H1 (cell line): ENCODE measurements at regions not wholly inside any gene's neighbourhood (a gene's known extent, or its start where the extent isn't known, plus 50 kb on each side); places are given as distances from the start of the nearest gene placed in this dataset.

ENCODE experiments used
- CTCF ChIA-PET: fragments of 300-600 bp; sonication (Branson Sonifier 250); formaldehyde crosslinking; loops from one replicate; lab custom pipeline; 2021; ENCODE audit not compliant: partially characterized antibody; lab: Charles Lee
- POLR2A ChIA-PET: fragments of 300-600 bp; sonication (Branson Sonifier 250); formaldehyde crosslinking; loops from one replicate; lab custom pipeline; 2021; ENCODE audit warnings: inconsistent platforms; ENCODE audit not compliant: partially characterized antibody; lab: Charles Lee
- DNase-seq, 2 experiments: peaks; one replicate each; pipeline versions ENCODE4 v3.0.0 to v3.0.0-alpha.2; 2010 to 2022; ENCODE audit warnings: low spot score in 2 of 2, low read depth in 1 of 2, mixed read lengths in 1 of 2
- FAIRE-seq: peaks from 2 replicates; lab custom pipeline; 2011; peaks lifted over from hg19 to GRCh38; lab: Jason Lieb, UNC
- H2AFZ ChIP-seq: 2 replicates; pipeline ENCODE4 v1.8.1; 2012; ENCODE audit warnings: low read length, inconsistent platforms
- H2AK5ac ChIP-seq: 2 replicates; pipeline ENCODE4 v1.6.1; 2013; ENCODE audit warnings: low read depth, low read length
- H2BK120ac ChIP-seq: replicated peaks from 2 replicates; pipeline ENCODE3; 2013; ENCODE audit warnings: low read depth, low read length, inconsistent platforms
- H2BK12ac ChIP-seq: 2 replicates; pipeline ENCODE4 v1.6.1; 2013; ENCODE audit warnings: low read depth, low read length
- H2BK15ac ChIP-seq: 2 replicates; pipeline ENCODE4 v1.6.1; 2013; ENCODE audit warnings: low read length
- H2BK20ac ChIP-seq: 2 replicates; pipeline ENCODE4 v1.6.1; 2013; ENCODE audit warnings: low read length
- H2BK5ac ChIP-seq: 2 replicates; pipeline ENCODE4 v1.6.1; 2013; ENCODE audit warnings: low read depth, low read length
- H3K14ac ChIP-seq: 2 replicates; pipeline ENCODE4 v1.6.1; 2013; ENCODE audit warnings: inconsistent platforms; ENCODE audit not compliant: insufficient read length
- H3K18ac ChIP-seq: 2 replicates; pipeline ENCODE4 v1.6.1; 2013; ENCODE audit warnings: low read length; ENCODE audit errors: extremely low read depth
- H3K23ac ChIP-seq: 2 replicates; pipeline ENCODE4 v1.6.1; 2013; ENCODE audit warnings: inconsistent platforms; ENCODE audit not compliant: insufficient read length
- H3K23me2 ChIP-seq: 2 replicates; pipeline ENCODE4 v1.6.1; 2013; ENCODE audit warnings: low read depth, low read length
- H3K27ac ChIP-seq: 2 replicates; pipeline ENCODE4 v1.6.1; 2011; ENCODE audit warnings: low read depth, low read length, inconsistent platforms
- H3K27me3 ChIP-seq, 4 experiments: replicated peaks in 1 of 4; 1 replicate in 1 of 4; 2 replicates in 3 of 4; pipeline versions ENCODE4 v1.6.1 to v1.8.1; 2011 to 2013; ENCODE audit warnings: low read length in 3 of 4, mild to moderate bottlenecking in 3 of 4, inconsistent platforms in 2 of 4, mixed read lengths in 2 of 4, moderate library complexity in 1 of 4; ENCODE audit not compliant: control insufficient read depth in 3 of 4, insufficient read depth in 3 of 4; ENCODE audit errors: extremely low read depth in 1 of 4
- H3K36me3 ChIP-seq, 4 experiments: 2 replicates each; pipeline versions ENCODE4 v1.6.1 to v1.8.1; 2011 to 2013; ENCODE audit warnings: mild to moderate bottlenecking in 4 of 4, low read length in 3 of 4, moderate library complexity in 2 of 4, control low read depth in 1 of 4, inconsistent platforms in 1 of 4; ENCODE audit not compliant: insufficient read depth in 4 of 4, control insufficient read depth in 2 of 4
- H3K4ac ChIP-seq: replicated peaks from 2 replicates; pipeline ENCODE3; 2013; ENCODE audit warnings: low read length, low read depth, mixed read lengths, inconsistent platforms; ENCODE audit not compliant: insufficient read length
- H3K4me1 ChIP-seq, 4 experiments: replicated peaks in 1 of 4; 1 replicate in 1 of 4; 2 replicates in 3 of 4; pipeline versions ENCODE4 v1.6.1 to v1.8.1; 2011 to 2013; ENCODE audit warnings: low read length in 3 of 4, inconsistent platforms in 2 of 4, mixed read lengths in 1 of 4; ENCODE audit not compliant: insufficient read depth in 4 of 4, control insufficient read depth in 3 of 4
- H3K4me2 ChIP-seq, 2 experiments: 2 replicates each; pipeline versions ENCODE4 v1.6.1 to v1.8.1; 2011 to 2013; ENCODE audit warnings: low read depth in 2 of 2, low read length in 2 of 2, control low read depth in 1 of 2, inconsistent platforms in 1 of 2, mild to moderate bottlenecking in 1 of 2; ENCODE audit not compliant: insufficient read depth in 1 of 2
- H3K4me3 ChIP-seq, 4 experiments: fragments of 200-600, 300-600 bp in 1 of 4; sonication (generic), shearing (Covaris generic), sonication (Bioruptor Twin) in 1 of 4; 2 replicates each; pipeline versions ENCODE4 v1.5.1 to v1.8.1; 2011 to 2016; ENCODE audit warnings: low read length in 4 of 4, low read depth in 3 of 4, control low read depth in 2 of 4, inconsistent platforms in 2 of 4, mild to moderate bottlenecking in 2 of 4, mixed read lengths in 1 of 4, moderate library complexity in 1 of 4; ENCODE audit not compliant: insufficient read depth in 2 of 4; ENCODE audit errors: extremely low read depth in 1 of 4
- H3K56ac ChIP-seq: replicated peaks from 2 replicates; pipeline ENCODE3; 2013; ENCODE audit warnings: low read depth, mild to moderate bottlenecking, mixed read lengths, low read length, inconsistent platforms; ENCODE audit not compliant: insufficient read length
- H3K79me1 ChIP-seq: 2 replicates; pipeline ENCODE4 v1.6.1; 2013; ENCODE audit warnings: low read depth, low read length, control low read depth
- H3K79me2 ChIP-seq, 2 experiments: 2 replicates each; pipeline versions ENCODE4 v1.6.1 to v1.8.1; 2012 to 2013; ENCODE audit warnings: low read length in 2 of 2, mild to moderate bottlenecking in 2 of 2, inconsistent platforms in 1 of 2; ENCODE audit not compliant: insufficient read depth in 2 of 2, control insufficient read depth in 1 of 2
- H3K9ac ChIP-seq, 4 experiments: replicated peaks in 1 of 4; 1 replicate in 1 of 4; 2 replicates in 3 of 4; pipeline versions ENCODE4 v1.6.1 to v1.8.1; 2011 to 2013; ENCODE audit warnings: low read depth in 3 of 4, low read length in 3 of 4, control low read depth in 2 of 4, mild to moderate bottlenecking in 2 of 4, moderate library complexity in 2 of 4, inconsistent platforms in 1 of 4; ENCODE audit errors: extremely low read depth in 1 of 4
- H3K9me3 ChIP-seq, 2 experiments: 2 replicates each; pipeline versions ENCODE4 v1.6.1 to v1.8.1; 2012 to 2013; ENCODE audit warnings: mild to moderate bottlenecking in 2 of 2, moderate library complexity in 2 of 2, control low read depth in 1 of 2, inconsistent platforms in 1 of 2, low read depth in 1 of 2, low read length in 1 of 2, mixed read lengths in 1 of 2; ENCODE audit not compliant: insufficient read depth in 2 of 2
- H4K20me1 ChIP-seq, 2 experiments: replicated peaks in 1 of 2; 2 replicates each; pipeline versions ENCODE3 to v1.8.1; 2011 to 2013; ENCODE audit warnings: inconsistent platforms in 2 of 2, low read length in 2 of 2, mild to moderate bottlenecking in 1 of 2; ENCODE audit not compliant: insufficient read depth in 2 of 2, control insufficient read depth in 1 of 2
- H4K5ac ChIP-seq: 2 replicates; pipeline ENCODE4 v1.6.1; 2013; ENCODE audit warnings: low read length, low read depth, mixed read lengths, inconsistent platforms; ENCODE audit not compliant: insufficient read length
- H4K8ac ChIP-seq: 2 replicates; pipeline ENCODE4 v1.8.0; 2013; ENCODE audit warnings: mild to moderate bottlenecking, moderate library complexity, low read length, inconsistent platforms; ENCODE audit not compliant: insufficient read depth; ENCODE audit errors: extremely low read depth
- H4K91ac ChIP-seq: replicated peaks from 2 replicates; pipeline ENCODE3; 2013; ENCODE audit warnings: low read length, mixed read lengths, inconsistent platforms; ENCODE audit not compliant: insufficient read length
- ASH2L ChIP-seq: fragments of 200-600, 300-600 bp; sonication (generic); IDR thresholded peaks from one replicate; pipeline ENCODE4 v1.7.1; 2017; ENCODE audit warnings: low read length
- ATF3 ChIP-seq: IDR thresholded peaks from 2 replicates; pipeline ENCODE4 v1.6.1; 2011; ENCODE audit warnings: low read depth, mild to moderate bottlenecking, low read length; ENCODE audit not compliant: insufficient read depth
- E2F6 ChIP-seq: IDR thresholded peaks from 2 replicates; pipeline ENCODE4 v1.6.1; 2012; ENCODE audit warnings: inconsistent platforms
- KDM1A ChIP-seq: fragments of 200-600, 300-600 bp; sonication (generic); IDR thresholded peaks from 2 replicates; pipeline ENCODE4 v1.7.1; 2016; ENCODE audit warnings: mild to moderate bottlenecking, low read length, borderline replicate concordance
- NRF1 ChIP-seq: IDR thresholded peaks from 2 replicates; pipeline ENCODE4 v1.6.1; 2011; ENCODE audit warnings: mild to moderate bottlenecking, low read depth, low read length, improper control_type of control experiment
- SP2 ChIP-seq: IDR thresholded peaks from 2 replicates; pipeline ENCODE4 v1.6.1; 2012; ENCODE audit warnings: mild to moderate bottlenecking, low read length, inconsistent platforms
- SP4 ChIP-seq: IDR thresholded peaks from 2 replicates; pipeline ENCODE4 v1.6.1; 2012; ENCODE audit warnings: low read length, inconsistent platforms
- WGBS, 2 experiments: shearing (Covaris generic) in 1 of 2; methylation state at CpG; one replicate each; pipeline versions ENCODE4 v1.1.6 to v1.1.7; 2013 to 2015; ENCODE audit warnings: low lambda C conversion rate in 2 of 2, mixed read lengths in 2 of 2, inconsistent platforms in 1 of 2, low coverage in 1 of 2, missing lambda C conversion rate in 1 of 2; ENCODE audit not compliant: insufficient replicate concordance in 2 of 2, insufficient coverage in 1 of 2, insufficient read length in 1 of 2; ENCODE audit errors: extremely low coverage in 1 of 2, missing lambda C conversion rate in 1 of 2; 5-methylcytosine and 5-hydroxymethylcytosine counted together

- ChIA-PET POLR2A (no interaction called here), CTCF (no interaction called here)
- Histone ChIP-seq H2BK15ac (no peak overlapping the region), H3K27ac (no peak overlapping the region), H4K91ac (no peak overlapping the region), H3K79me1 (no peaks in the 10 kb centered on the region), H2AK5ac (no peak overlapping the region), H3K79me2 (no peaks in the 10 kb centered on the region), H3K18ac (no peak overlapping the region), H4K20me1 (no peaks in the 10 kb centered on the region), H2AFZ (no peak overlapping the region), H3K4me1 (no peaks in the 10 kb centered on the region), H3K4me2 (no peak overlapping the region), H4K5ac (no peak overlapping the region), H4K8ac (no peak overlapping the region), H3K4me3 (no peak overlapping the region), H3K23me2 (no peaks in the 10 kb centered on the region), H2BK12ac (no peak overlapping the region), H3K36me3 (no peaks in the 10 kb centered on the region), H3K27me3 (no peaks in the 10 kb centered on the region), H3K56ac (no peak overlapping the region), H3K23ac (no peak overlapping the region), H2BK120ac (no peak overlapping the region), H2BK20ac (no peak overlapping the region), H2BK5ac (no peak overlapping the region), H3K9me3 (no peaks in the 10 kb centered on the region), H3K4ac (no peak overlapping the region), H3K14ac (no peak overlapping the region), H3K9ac (no peak overlapping the region)
- DNase-seq (no peak), FAIRE-seq (no peak)
- no peak for TF ChIP-seq SP2
- TF ChIP-seq ATF3 = no peak
- no peak for TF ChIP-seq NRF1
- no peak for TF ChIP-seq E2F6
- no peak for TF ChIP-seq SP4
- TF ChIP-seq ASH2L = no peak
- no peak for TF ChIP-seq KDM1A
- WGBS, 2 experiments = 88% methylated on average over 1 of the region's 1 CpG; no CpG with 5 or more reads in 1 of the 2 experiments
These were observed 490.3 kb downstream of the COL12A1 start for GRCh38 chr6:74715355-74716085.
